Right atrium auricular region (tissue), 2 donors: ENCODE measurements at regions not wholly inside any gene's neighbourhood (a gene's known extent, or its start where the extent isn't known, plus 50 kb on each side); places are given as distances from the start of the nearest gene placed in this dataset.

Source experiments
- DNase-seq: peaks from one replicate; pipeline ENCODE4 v3.0.0-alpha.2; 2019; ENCODE audit warnings: low spot score
- H3K27ac ChIP-seq, 2 donors: fragments of 200-600 bp; sonication (generic); 1 replicate in 1 of 2; 2 replicates in 1 of 2; pipeline ENCODE4 v1.5.1; 2016 to 2019
- H3K27me3 ChIP-seq, 2 donors: fragments of 200-600 bp; sonication (generic); one replicate each; pipeline versions ENCODE4 v1.5.1 to v1.6.0; 2017 to 2019
- H3K36me3 ChIP-seq: fragments of 200-600 bp; sonication (generic); one replicate; pipeline ENCODE4 v1.5.1; 2016
- H3K4me1 ChIP-seq, 2 donors: fragments of 200-600 bp; sonication (generic); one replicate each; pipeline versions ENCODE4 v1.5.1 to v1.6.0; 2017 to 2019
- H3K4me3 ChIP-seq, 2 donors: fragments of 200-600 bp; sonication (generic); 1 replicate in 1 of 2; 2 replicates in 1 of 2; pipeline ENCODE4 v1.5.1; 2017 to 2019; ENCODE audit warnings: mild to moderate bottlenecking in 1 of 2, moderate library complexity in 1 of 2
- H3K9me3 ChIP-seq, 2 donors: fragments of 200-600 bp; sonication (generic); one replicate each; pipeline ENCODE4 v1.5.1; 2019
- TF ChIP-seq, protein P1 (sequence below), 2 donors: fragments of 200-600 bp; sonication (generic); IDR thresholded peaks; one replicate each; pipeline ENCODE4 v1.5.1; 2019; ENCODE audit warnings: antibody characterized with exemption in 2 of 2

DNA sequence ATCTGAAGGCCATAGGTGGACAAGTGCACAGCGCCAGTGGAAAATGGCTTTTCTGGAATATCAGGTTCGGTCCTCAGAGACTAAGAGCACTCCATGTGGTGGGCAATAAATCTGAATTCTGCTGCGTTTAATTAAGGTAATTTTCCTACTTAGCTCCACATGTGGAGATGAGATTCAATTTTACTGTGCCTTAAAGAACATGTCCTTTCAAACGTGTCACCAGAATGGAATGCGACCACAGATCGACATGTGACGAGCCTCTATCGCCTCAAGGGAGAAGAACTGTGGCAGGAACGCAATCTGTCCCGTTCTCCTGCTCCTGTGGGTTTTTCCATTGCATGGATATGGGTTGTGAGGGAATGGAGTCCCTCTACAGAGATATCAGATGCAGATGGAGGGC lies 205.3 kb upstream of the ZNF32 start:
- Histone ChIP-seq H3K27ac (peak overlapping the region in 1 of 2 donors; percentile 19), H3K27me3 (no peaks in the 10 kb centered on the region), H3K4me3 (no peak overlapping the region), H3K36me3 (no peaks in the 10 kb centered on the region), H3K4me1 (peaks cover 0 to 27% of the 10 kb centered on the region in 2 donors), H3K9me3 (no peaks in the 10 kb centered on the region)
- DNase-seq, result no peak
- TF ChIP-seq, protein P1, sequence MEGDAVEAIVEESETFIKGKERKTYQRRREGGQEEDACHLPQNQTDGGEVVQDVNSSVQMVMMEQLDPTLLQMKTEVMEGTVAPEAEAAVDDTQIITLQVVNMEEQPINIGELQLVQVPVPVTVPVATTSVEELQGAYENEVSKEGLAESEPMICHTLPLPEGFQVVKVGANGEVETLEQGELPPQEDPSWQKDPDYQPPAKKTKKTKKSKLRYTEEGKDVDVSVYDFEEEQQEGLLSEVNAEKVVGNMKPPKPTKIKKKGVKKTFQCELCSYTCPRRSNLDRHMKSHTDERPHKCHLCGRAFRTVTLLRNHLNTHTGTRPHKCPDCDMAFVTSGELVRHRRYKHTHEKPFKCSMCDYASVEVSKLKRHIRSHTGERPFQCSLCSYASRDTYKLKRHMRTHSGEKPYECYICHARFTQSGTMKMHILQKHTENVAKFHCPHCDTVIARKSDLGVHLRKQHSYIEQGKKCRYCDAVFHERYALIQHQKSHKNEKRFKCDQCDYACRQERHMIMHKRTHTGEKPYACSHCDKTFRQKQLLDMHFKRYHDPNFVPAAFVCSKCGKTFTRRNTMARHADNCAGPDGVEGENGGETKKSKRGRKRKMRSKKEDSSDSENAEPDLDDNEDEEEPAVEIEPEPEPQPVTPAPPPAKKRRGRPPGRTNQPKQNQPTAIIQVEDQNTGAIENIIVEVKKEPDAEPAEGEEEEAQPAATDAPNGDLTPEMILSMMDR (IDR thresholded peaks at IDR 0.05), result no peak

DNA sequence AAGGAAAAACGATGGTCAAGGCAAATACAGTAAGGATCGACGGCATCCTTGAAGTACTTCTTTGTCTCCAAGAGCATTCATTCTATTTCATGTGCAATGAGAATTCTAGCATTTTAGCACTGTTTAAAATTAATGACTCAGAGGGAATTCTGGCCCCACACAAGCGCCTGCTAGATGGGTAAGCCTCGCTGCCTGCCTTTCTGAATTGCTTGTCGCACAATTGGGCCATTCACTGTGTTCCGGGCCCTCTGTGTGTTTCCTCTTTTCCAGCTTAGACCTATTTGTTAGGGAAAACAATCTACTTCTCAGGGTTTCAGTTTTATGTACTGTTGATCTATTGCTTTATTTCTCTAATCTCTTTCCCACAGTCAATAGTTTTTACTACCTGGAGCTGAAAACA lies 204.7 kb upstream of the ZNF32 start:
- H3K4me3 ChIP-seq, result no peak overlapping the region
- no peaks in the 10 kb centered on the region for H3K9me3 ChIP-seq

DNA sequence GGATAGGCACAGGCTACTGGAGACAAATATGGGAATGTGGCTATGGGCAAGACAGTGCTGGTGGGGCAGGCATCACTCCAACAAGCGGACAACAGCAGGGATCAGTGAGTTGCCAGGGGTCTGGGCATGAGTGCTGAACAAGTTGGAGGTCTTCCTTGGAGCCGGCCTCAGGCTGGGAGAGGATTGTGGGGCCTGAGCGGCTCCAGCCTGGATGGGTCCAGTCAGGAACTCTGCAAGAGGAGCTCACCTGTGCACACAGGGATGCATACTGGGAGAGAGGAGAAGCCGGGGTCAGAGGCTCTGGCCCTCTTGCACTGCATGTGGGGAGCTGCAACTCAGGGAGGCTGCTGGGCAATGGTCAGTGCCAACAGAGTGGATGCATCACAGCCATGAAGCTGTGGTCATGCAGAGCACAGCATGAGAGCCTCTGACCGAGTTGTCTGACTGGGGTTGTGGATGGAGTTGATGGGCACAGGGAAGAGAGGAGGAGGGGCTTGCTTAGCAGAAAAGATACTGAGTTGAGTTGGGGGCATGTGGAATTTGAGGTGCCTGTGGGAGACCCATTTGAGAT lies 204.0 kb upstream of the ZNF32 start:
- no peaks in the 10 kb centered on the region for H3K36me3 ChIP-seq
- H3K4me3 ChIP-seq, result no peak overlapping the region
- H3K27me3 ChIP-seq, result no peaks in the 10 kb centered on the region
- peaks cover 0 to 27% of the 10 kb centered on the region in 2 donors for H3K4me1 ChIP-seq
- no peak for DNase-seq
- no peak overlapping the region for H3K27ac ChIP-seq
- TF ChIP-seq, protein P1 (IDR thresholded peaks at IDR 0.05), result no peak
- H3K9me3 ChIP-seq, result no peaks in the 10 kb centered on the region

More for the DNA sequence above, 204.7 kb upstream of the ZNF32 start:
- Histone ChIP-seq H3K4me1 (peaks cover 0 to 27% of the 10 kb centered on the region in 2 donors), H3K36me3 (no peaks in the 10 kb centered on the region), H3K27ac (peak overlapping the region in 1 of 2 donors; percentile 19), H3K27me3 (no peaks in the 10 kb centered on the region)
- TF ChIP-seq, protein P1 (IDR thresholded peaks at IDR 0.05), result no peak
- no peak for DNase-seq

GRCh38 chr10:43852149-43852548 lies 203.5 kb upstream of the ZNF32 start:
- Histone ChIP-seq H3K9me3 (no peaks in the 10 kb centered on the region), H3K4me1 (peaks cover 0 to 27% of the 10 kb centered on the region in 2 donors), H3K36me3 (no peaks in the 10 kb centered on the region), H3K27me3 (no peaks in the 10 kb centered on the region), H3K27ac (no peak overlapping the region), H3K4me3 (no peak overlapping the region)
- DNase-seq, result no peak
- TF ChIP-seq, protein P1 (IDR thresholded peaks at IDR 0.05), result no peak

DNA sequence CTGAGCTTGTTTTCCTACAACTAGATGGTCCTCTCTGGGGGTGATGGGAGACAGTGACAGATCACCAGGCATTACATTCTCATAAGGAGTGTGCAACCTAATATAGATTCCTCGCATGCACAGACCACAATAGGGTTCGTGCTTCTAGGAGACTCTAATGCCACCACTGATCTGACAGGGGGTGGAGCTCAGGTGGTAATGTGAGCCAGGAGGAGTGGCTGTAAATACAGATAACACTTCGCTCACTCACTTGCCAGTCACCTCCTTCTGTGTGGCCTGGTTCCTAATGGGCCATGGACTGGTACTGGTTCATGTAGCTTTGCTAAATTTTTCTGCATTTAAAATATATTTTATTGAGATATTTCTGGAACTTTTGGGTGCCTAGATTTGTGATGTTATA lies 202.3 kb upstream of the ZNF32 start:
- DNase-seq, result no peak
- Histone ChIP-seq H3K4me1 (peaks cover 0 to 30% of the 10 kb centered on the region in 2 donors), H3K27me3 (no peaks in the 10 kb centered on the region), H3K9me3 (no peaks in the 10 kb centered on the region), H3K27ac (no peak overlapping the region), H3K36me3 (no peaks in the 10 kb centered on the region), H3K4me3 (no peak overlapping the region)
- TF ChIP-seq, protein P1 (IDR thresholded peaks at IDR 0.05), result no peak

GRCh38 chr10:43849551-43849950 lies 200.9 kb upstream of the ZNF32 start:
- H3K27me3 ChIP-seq, result no peaks in the 10 kb centered on the region
- H3K36me3 ChIP-seq, result no peaks in the 10 kb centered on the region
- DNase-seq, result no peak
- TF ChIP-seq, protein P1 (IDR thresholded peaks at IDR 0.05), result no peak
- no peak overlapping the region for H3K4me3 ChIP-seq
- H3K27ac ChIP-seq, result no peak overlapping the region
- peaks cover 0 to 28% of the 10 kb centered on the region in 2 donors for H3K4me1 ChIP-seq
- H3K9me3 ChIP-seq, result no peaks in the 10 kb centered on the region
